Gastrocnemius medialis (tissue), 4 donors: ENCODE measurements at regions not wholly inside any gene's neighbourhood (a gene's known extent, or its start where the extent isn't known, plus 50 kb on each side); places are given as distances from the start of the nearest gene placed in this dataset.

ENCODE experiments used
- ATAC-seq, 2 donors: fragments of 150-250 bp; one replicate each; pipeline ENCODE4 v1.9.1; 2016
- DNase-seq, 2 donors: peaks; one replicate each; pipeline ENCODE4 v3.0.0-alpha.2; 2019
- H3K27ac ChIP-seq, 4 donors: fragments of 200-600 bp; sonication (generic); 1 replicate in 1 of 4; 2 replicates in 3 of 4; pipeline ENCODE4 v1.5.1; 2016 to 2018; ENCODE audit warnings: mild to moderate bottlenecking in 2 of 4, moderate library complexity in 1 of 4
- H3K27me3 ChIP-seq, 3 donors: fragments of 200-600 bp; sonication (generic) in 2 of 3; 1 replicate in 1 of 3; 2 replicates in 2 of 3; pipeline versions ENCODE4 v1.5.1 to v1.6.0; 2016 to 2019; ENCODE audit warnings: mild to moderate bottlenecking in 1 of 3, moderate library complexity in 1 of 3
- H3K36me3 ChIP-seq, 2 donors: fragments of 200-600 bp; sonication (generic) in 1 of 2; one replicate each; pipeline ENCODE4 v1.5.1; 2017 to 2018
- H3K4me1 ChIP-seq, 2 donors: fragments of 200-600 bp; sonication (generic) in 1 of 2; one replicate each; pipeline ENCODE4 v1.5.1; 2016 to 2017; ENCODE audit warnings: mild to moderate bottlenecking in 2 of 2
- H3K4me3 ChIP-seq, 4 donors: fragments of 200-600 bp; sonication (generic) in 3 of 4; 1 replicate in 1 of 4; 2 replicates in 3 of 4; pipeline ENCODE4 v1.5.1; 2016 to 2019; ENCODE audit warnings: mild to moderate bottlenecking in 2 of 4
- H3K9me3 ChIP-seq, 3 donors: fragments of 200-600 bp; sonication (generic) in 2 of 3; 1 replicate in 1 of 3; 2 replicates in 2 of 3; pipeline ENCODE4 v1.5.1; 2016 to 2019
- POLR2A ChIP-seq, 2 donors: fragments of 450-650 bp; IDR thresholded peaks; one replicate each; pipeline ENCODE4 v1.6.1; 2017; ENCODE audit warnings: antibody characterized with exemption in 2 of 2, mild to moderate bottlenecking in 2 of 2, moderate library complexity in 2 of 2
- in situ Hi-C, 4 donors: fragments of 200-750 bp; cut with MboI; loops; one replicate each; pipeline versions ENCODE4 v1.15.0 to v1.8.0; 2017; ENCODE audit warnings: low sequenced_read_pairs in 4 of 4
- intact Hi-C: fragments of 100-400 bp; cut with DNase I; formaldehyde crosslinking; loops from one replicate; pipeline ENCODE4 v1.15.1; 2023; ENCODE audit warnings: low total_unique reads
- TF ChIP-seq, protein P1 (sequence below), 5 experiments: fragments of 450-650 bp in 3 of 5; fragments of 200-600 bp in 2 of 5; sonication (generic) in 2 of 5; IDR thresholded peaks in 4 of 5; conservative IDR thresholded peaks in 1 of 5; 1 replicate in 4 of 5; 2 replicates in 1 of 5; pipeline ENCODE4 v1.5.1; 2016 to 2019; ENCODE audit warnings: antibody characterized with exemption in 5 of 5, mild to moderate bottlenecking in 3 of 5, moderate library complexity in 3 of 5

DNA sequence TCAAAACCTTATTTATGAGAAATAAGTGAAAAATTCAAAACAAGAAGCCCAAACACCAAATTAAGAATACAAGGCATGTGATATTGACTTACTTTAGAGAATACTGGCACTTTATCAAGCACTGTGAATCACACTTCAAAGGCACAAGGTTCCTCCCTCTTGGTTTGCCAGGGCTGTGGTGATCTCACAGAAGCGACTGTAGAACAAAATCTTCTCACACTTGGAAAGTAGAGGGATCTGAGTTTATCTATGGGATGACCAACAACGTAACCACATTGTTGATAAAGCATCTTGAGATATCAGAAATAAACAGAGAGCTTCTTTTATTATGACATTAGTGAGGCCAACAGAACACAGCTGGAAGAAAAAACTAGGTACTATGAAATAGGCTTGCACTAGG is 295.9 kb downstream of the NFIB start:
- in situ Hi-C loops, result loop anchor here in 1 of 4 donors (25.0 kb wide), 1 partner anchor 294 kb away; the partner anchor contains the start of gene NFIB
- H3K4me1 ChIP-seq, result peaks cover 20 to 32% of the 10 kb centered on the region in 2 donors
- no peaks in the 10 kb centered on the region for H3K27me3 ChIP-seq
- no peak overlapping the region for H3K4me3 ChIP-seq
- no peak for TF ChIP-seq POLR2A (IDR thresholded peaks at IDR 0.05)
- TF ChIP-seq, protein P1, sequence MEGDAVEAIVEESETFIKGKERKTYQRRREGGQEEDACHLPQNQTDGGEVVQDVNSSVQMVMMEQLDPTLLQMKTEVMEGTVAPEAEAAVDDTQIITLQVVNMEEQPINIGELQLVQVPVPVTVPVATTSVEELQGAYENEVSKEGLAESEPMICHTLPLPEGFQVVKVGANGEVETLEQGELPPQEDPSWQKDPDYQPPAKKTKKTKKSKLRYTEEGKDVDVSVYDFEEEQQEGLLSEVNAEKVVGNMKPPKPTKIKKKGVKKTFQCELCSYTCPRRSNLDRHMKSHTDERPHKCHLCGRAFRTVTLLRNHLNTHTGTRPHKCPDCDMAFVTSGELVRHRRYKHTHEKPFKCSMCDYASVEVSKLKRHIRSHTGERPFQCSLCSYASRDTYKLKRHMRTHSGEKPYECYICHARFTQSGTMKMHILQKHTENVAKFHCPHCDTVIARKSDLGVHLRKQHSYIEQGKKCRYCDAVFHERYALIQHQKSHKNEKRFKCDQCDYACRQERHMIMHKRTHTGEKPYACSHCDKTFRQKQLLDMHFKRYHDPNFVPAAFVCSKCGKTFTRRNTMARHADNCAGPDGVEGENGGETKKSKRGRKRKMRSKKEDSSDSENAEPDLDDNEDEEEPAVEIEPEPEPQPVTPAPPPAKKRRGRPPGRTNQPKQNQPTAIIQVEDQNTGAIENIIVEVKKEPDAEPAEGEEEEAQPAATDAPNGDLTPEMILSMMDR (IDR thresholded peaks at IDR 0.05 in 4 of 5, conservative IDR thresholded peaks at IDR 0.05 in 1 of 5), result no peak
- intact Hi-C loops, result no loop called here
- H3K9me3 ChIP-seq, result no peaks in the 10 kb centered on the region
- DNase-seq (peak in 1 of 2 donors; percentile 45), ATAC-seq (peak; percentile 34 to 56)
- H3K36me3 ChIP-seq, result no peaks in the 10 kb centered on the region
- peak overlapping the region; percentile 21 to 70 (median 38) for H3K27ac ChIP-seq

DNA sequence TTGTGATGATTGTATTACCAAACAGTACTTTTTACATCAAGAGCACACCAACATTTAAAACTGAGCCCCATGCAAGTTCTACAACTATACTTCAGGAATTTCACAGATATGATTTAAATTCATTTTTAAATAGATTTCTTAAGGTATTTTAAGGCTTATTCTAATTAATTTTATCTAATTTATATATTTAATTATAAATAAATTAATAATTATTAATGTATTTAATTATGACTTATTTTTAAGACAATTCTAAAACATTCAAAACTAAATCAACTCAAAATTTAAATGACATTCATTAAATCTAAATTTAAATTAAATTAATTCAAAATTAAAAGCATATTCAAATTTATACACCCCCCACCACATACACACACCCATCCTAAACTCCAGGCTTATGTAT is 299.2 kb downstream of the NFIB start:
- peak overlapping the region; percentile 83 to 86 (median 84) for H3K27ac ChIP-seq
- no peak overlapping the region for H3K4me3 ChIP-seq
- peaks cover 42% of the 10 kb centered on the region in 2 donors for H3K4me1 ChIP-seq
- no peak for ATAC-seq
- TF ChIP-seq, protein P1 (IDR thresholded peaks at IDR 0.05 in 4 of 5, conservative IDR thresholded peaks at IDR 0.05 in 1 of 5), result no peak
- TF ChIP-seq POLR2A (IDR thresholded peaks at IDR 0.05), result no peak
- no peaks in the 10 kb centered on the region for H3K36me3 ChIP-seq
- in situ Hi-C loops (loop anchor here in 1 of 4 donors (25.0 kb wide), 1 partner anchor 298 kb away; the partner anchor contains the start of gene NFIB), intact Hi-C loops (loop anchor here (1.0 to 5.0 kb wide), 3 partner anchors 10 to 303 kb away; no protein-coding TSS in a partner anchor)
- no peaks in the 10 kb centered on the region for H3K9me3 ChIP-seq
- no peaks in the 10 kb centered on the region for H3K27me3 ChIP-seq
- no peak for DNase-seq

DNA sequence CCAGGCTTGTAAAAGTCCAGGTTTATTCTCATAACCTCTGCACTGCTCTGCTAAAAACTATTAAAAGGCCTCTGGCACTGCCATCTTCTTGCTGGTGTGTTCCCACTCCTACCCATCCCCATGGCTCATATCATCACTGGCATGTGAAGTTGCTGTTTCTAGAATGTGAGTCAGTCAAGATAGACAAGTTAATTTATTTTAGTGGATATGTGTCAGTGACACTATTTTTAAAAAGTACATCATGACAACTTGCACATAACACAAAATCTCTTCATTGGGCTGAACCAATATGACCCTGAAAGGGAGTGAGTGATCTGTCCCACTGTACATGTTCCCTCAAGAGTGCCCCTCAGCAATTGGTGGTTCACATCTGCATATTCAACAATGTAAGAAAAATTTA is 299.7 kb downstream of the NFIB start:
- H3K36me3 ChIP-seq, result no peaks in the 10 kb centered on the region
- H3K4me3 ChIP-seq, result no peak overlapping the region
- H3K27ac ChIP-seq, result peak overlapping the region; percentile 83 to 86 (median 84)
- H3K9me3 ChIP-seq, result no peaks in the 10 kb centered on the region
- TF ChIP-seq, protein P1 (IDR thresholded peaks at IDR 0.05 in 4 of 5, conservative IDR thresholded peaks at IDR 0.05 in 1 of 5), result no peak
- no peak for TF ChIP-seq POLR2A (IDR thresholded peaks at IDR 0.05)
- DNase-seq, result peak; percentile 78 to 80
- ATAC-seq, result peak; percentile 96
- H3K27me3 ChIP-seq, result no peaks in the 10 kb centered on the region
- in situ Hi-C loops (loop anchor here in 1 of 4 donors (25.0 kb wide), 1 partner anchor 298 kb away; the partner anchor contains the start of gene NFIB), intact Hi-C loops (loop anchor here (2.0 to 5.0 kb wide), 2 partner anchors 17 to 303 kb away; no protein-coding TSS in a partner anchor)
- H3K4me1 ChIP-seq, result peaks cover 42% of the 10 kb centered on the region in 2 donors

DNA sequence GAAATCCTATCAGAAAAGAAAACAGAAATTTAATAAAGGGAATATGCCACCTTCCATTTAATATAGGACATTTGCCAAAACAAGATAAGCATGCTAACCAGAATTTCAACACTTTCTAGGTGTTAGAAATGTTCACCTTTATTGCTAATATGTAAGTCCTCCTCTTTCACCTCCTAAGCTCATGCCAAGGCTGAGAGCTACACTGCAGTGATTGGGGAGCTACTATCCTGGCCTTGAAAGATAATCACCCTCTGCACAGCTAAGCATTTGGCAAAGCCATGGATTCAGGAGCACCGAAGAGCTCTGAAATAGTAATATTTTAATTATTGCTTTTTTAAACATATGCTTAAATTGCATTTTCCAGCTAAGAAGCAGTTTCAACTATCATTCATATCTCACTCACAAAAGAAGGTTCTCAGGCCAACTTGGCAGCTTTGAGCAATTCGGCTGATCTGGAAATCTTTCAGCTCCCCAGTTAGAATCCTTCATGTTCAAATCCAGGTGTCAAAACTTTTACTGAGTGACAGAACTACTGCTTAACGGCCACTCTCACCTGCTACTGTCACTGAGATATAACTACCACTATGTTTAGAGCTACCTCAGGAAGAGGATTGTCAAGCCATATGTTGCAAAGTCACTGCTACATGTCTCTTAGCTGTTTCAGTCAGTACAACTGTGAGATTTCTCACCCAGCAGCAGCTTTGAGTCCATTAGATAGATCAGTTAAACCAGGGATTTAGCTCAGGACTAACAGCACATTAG is 302.0 kb downstream of the NFIB start:
- Histone ChIP-seq H3K36me3 (no peaks in the 10 kb centered on the region), H3K27ac (peak overlapping the region; percentile 83 to 86 (median 84)), H3K4me1 (peaks cover 34 to 35% of the 10 kb centered on the region in 2 donors), H3K4me3 (no peak overlapping the region), H3K9me3 (no peaks in the 10 kb centered on the region), H3K27me3 (no peaks in the 10 kb centered on the region)
- TF ChIP-seq, protein P1 (IDR thresholded peaks at IDR 0.05 in 4 of 5, conservative IDR thresholded peaks at IDR 0.05 in 1 of 5), result no peak
- TF ChIP-seq POLR2A (IDR thresholded peaks at IDR 0.05), result no peak
- intact Hi-C loops, result loop anchor here (5.0 kb wide), 1 partner anchor 305 kb away; no protein-coding TSS in a partner anchor
- ATAC-seq (peak in 1 of 2 donors; percentile 37), DNase-seq (no peak)
- in situ Hi-C loops, result loop anchor here in 1 of 4 donors (25.0 kb wide), 1 partner anchor 300 kb away; the partner anchor contains the start of gene NFIB
